ENCODE measurements at regions not wholly inside any gene's neighbourhood (a gene's known extent, or its start where the extent isn't known, plus 50 kb on each side); places are given as distances from the start of the nearest gene placed in this dataset.

DNA sequence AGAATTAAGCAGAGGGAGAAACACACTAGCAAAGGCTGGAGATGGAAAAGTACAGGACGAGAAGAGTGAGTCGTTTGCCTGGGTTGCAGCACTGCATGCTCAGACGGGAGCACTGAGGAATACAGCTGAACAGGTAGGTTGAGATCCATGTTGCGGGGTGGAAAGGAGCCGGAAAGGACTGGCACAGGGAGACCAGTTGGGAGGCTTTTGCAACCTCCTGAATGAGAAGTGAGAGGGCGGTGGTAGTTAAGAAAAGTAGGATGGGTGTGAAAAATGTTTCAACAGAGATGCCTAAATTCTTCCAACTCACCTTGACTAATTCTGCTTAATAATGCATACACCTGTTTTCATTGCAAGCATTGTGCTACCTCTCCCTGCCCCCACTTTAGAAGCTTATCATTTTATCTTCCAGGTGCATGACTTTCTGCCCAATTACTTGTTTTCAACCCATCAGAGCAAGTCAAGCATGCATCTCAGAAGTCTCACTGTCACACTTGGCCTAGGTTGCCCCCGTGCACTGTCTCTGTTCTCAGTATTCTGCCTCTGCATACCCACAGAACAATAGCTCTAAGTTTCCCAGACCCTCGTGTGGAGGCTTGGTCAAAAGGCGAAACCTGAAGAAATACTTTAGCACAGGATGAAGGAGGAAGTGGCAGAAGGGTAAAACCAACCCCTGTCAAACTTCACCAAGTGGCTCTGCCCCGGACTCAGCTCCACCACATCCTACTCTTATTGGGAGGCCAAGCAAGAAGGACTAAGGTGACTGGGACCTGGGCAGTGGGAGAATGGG, 199.3 kb upstream of the BCL6 start:
- Histone ChIP-seq H3K36me3 (no peaks in the 10 kb centered on the region), H3K27me3 (no peaks in the 10 kb centered on the region), H3K4me3 (no peak overlapping the region), H3K27ac (no peak overlapping the region), H3K4me1 (no peaks in the 10 kb centered on the region), H3K9me3 (no peaks in the 10 kb centered on the region)
- TF ChIP-seq POLR2A (IDR thresholded peaks at IDR 0.05) = no peak
- TF ChIP-seq, protein P1, sequence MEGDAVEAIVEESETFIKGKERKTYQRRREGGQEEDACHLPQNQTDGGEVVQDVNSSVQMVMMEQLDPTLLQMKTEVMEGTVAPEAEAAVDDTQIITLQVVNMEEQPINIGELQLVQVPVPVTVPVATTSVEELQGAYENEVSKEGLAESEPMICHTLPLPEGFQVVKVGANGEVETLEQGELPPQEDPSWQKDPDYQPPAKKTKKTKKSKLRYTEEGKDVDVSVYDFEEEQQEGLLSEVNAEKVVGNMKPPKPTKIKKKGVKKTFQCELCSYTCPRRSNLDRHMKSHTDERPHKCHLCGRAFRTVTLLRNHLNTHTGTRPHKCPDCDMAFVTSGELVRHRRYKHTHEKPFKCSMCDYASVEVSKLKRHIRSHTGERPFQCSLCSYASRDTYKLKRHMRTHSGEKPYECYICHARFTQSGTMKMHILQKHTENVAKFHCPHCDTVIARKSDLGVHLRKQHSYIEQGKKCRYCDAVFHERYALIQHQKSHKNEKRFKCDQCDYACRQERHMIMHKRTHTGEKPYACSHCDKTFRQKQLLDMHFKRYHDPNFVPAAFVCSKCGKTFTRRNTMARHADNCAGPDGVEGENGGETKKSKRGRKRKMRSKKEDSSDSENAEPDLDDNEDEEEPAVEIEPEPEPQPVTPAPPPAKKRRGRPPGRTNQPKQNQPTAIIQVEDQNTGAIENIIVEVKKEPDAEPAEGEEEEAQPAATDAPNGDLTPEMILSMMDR (IDR thresholded peaks at IDR 0.05) = no peak
- intact Hi-C loops (cut with DNase I; ENCODE audit: low total_unique reads) = no loop called here
- DNase-seq = no peak

DNA sequence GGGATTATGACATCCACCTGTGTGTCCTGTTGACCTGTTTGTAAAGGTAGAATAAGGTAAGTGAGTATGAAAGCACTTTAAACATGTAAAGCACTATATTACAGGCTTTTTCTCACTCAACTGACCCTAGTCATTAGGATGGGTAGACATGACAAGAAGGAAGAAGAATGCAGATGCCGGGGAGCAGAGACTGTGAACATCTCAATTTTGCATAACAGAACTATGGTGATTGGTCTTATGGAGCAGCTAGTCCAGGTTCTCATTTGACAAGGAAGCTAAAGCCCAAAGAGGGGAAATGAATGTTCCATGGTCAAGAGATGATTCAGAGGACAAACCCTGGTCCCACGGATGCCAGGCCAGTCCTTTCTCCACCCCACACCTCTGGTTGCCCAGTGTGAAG, 200.1 kb upstream of the BCL6 start:
- Histone ChIP-seq H3K4me1 (no peaks in the 10 kb centered on the region), H3K4me3 (no peak overlapping the region), H3K9me3 (no peaks in the 10 kb centered on the region), H3K27me3 (no peaks in the 10 kb centered on the region), H3K36me3 (no peaks in the 10 kb centered on the region), H3K27ac (no peak overlapping the region)
- intact Hi-C loops (cut with DNase I; ENCODE audit: low total_unique reads) = no loop called here
- DNase-seq = no peak
- no peak for TF ChIP-seq POLR2A (IDR thresholded peaks at IDR 0.05)
- TF ChIP-seq, protein P1 (IDR thresholded peaks at IDR 0.05) = no peak

DNA sequence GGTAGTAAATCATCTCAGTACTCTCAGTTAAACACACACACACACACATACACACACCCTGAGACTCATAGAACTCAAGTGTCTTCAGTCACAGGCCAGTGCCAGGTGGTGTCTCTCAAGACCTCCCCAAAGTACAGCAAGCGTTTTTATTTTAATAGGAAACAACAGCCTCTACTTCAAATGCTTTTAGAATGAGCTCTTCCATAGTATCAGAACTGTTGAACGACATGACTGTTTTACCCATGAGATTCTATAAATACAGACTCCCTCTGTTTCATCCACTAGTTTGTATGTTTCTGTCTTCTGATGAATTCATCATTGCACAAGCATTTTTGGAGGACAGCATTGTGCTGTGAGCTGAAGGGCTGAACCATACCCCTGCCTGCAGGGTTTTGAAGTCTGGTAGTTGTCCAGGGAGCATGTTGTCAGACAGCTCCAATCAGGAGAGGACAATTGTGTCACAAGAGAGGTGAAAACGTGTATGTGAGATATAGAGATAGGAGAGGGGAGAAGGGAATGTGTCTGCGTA, 201.0 kb upstream of the BCL6 start:
- no peak for TF ChIP-seq POLR2A (IDR thresholded peaks at IDR 0.05)
- TF ChIP-seq, protein P1 (IDR thresholded peaks at IDR 0.05) = no peak
- no peaks in the 10 kb centered on the region for H3K27me3 ChIP-seq
- no peaks in the 10 kb centered on the region for H3K4me1 ChIP-seq
- DNase-seq = no peak
- no peaks in the 10 kb centered on the region for H3K9me3 ChIP-seq
- intact Hi-C loops (cut with DNase I; ENCODE audit: low total_unique reads) = no loop called here
- no peak overlapping the region for H3K27ac ChIP-seq
- H3K36me3 ChIP-seq = no peaks in the 10 kb centered on the region
- H3K4me3 ChIP-seq = no peak overlapping the region

DNA sequence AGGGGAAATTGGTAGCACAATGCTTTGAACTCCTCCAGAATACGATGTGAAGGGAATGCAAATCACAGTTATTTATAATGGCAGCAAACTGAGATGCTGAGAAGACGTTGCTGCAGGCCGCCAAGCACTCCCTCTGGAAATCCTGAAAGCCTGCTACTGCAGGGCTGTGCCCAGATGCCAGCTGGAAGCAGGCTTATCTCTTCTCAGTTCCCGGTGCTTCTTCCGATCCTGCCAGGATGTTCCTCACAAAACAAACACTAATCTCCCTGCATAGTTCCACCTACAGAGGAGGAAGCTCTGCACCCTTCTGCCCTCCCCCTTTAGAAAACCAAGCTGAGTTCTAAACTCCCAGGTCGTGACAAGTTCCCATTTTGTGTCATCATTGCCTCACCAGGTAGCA, 201.7 kb upstream of the BCL6 start:
- H3K27ac ChIP-seq = no peak overlapping the region
- H3K4me3 ChIP-seq = no peak overlapping the region
- H3K4me1 ChIP-seq = no peaks in the 10 kb centered on the region
- intact Hi-C loops (cut with DNase I; ENCODE audit: low total_unique reads) = no loop called here
- H3K36me3 ChIP-seq = no peaks in the 10 kb centered on the region
- H3K9me3 ChIP-seq = no peaks in the 10 kb centered on the region
- H3K27me3 ChIP-seq = no peaks in the 10 kb centered on the region
- DNase-seq = no peak
- TF ChIP-seq POLR2A (IDR thresholded peaks at IDR 0.05) = no peak
- TF ChIP-seq, protein P1 (IDR thresholded peaks at IDR 0.05) = no peak

DNA sequence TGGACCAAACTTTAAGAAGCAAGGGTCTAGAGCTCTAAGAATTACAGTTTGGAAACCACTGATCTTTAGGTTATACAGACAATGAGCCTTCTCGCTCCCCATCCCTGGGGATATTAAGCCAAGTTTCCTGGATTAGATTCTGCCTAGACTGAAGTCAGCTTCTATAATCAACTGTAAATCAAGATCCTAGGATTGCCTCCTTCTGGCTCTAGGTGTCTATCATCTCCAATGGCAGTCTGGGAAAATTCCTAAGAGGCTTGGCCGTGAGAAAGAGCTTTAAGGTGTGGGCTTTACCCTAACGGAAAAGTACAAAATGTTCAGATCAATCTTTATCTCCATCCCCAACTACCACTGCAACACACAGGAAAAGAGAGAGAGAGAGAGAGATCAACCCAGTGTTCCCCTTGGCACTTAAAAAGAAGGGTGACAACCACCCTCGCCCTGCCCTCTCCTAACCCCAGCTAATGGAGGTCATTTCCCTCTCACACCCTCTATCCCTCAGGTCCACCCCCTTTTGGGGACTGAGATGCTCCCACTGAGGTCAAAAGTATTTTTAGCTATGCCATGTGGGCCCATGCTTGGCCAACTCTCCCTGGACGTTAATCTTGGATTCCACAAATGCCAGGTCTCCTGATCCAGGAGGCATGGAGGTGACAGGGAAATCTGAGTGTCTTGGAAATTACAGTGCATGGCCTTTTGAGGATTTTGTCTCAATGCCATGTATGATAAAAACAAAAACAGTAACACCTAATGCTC, 202.8 kb upstream of the BCL6 start:
- H3K4me1 ChIP-seq = no peaks in the 10 kb centered on the region
- no peaks in the 10 kb centered on the region for H3K9me3 ChIP-seq
- H3K27ac ChIP-seq = no peak overlapping the region
- DNase-seq = no peak
- intact Hi-C loops (cut with DNase I; ENCODE audit: low total_unique reads) = no loop called here
- no peaks in the 10 kb centered on the region for H3K27me3 ChIP-seq
- TF ChIP-seq POLR2A (IDR thresholded peaks at IDR 0.05) = no peak
- TF ChIP-seq, protein P1 (IDR thresholded peaks at IDR 0.05) = no peak
- no peaks in the 10 kb centered on the region for H3K36me3 ChIP-seq
- no peak overlapping the region for H3K4me3 ChIP-seq

Data from uterus (tissue), 3 donors.